Neural cell (in vitro differentiated cells): ENCODE measurements at regions not wholly inside any gene's neighbourhood (a gene's known extent, or its start where the extent isn't known, plus 50 kb on each side); places are given as distances from the start of the nearest gene placed in this dataset.

Source experiments
- H2AFZ ChIP-seq: fragments of 200-600, 300-800 bp; sonication (generic), shearing (Covaris generic); 2 replicates; pipeline ENCODE4 v1.6.0; 2014; ENCODE audit warnings: low read depth, mild to moderate bottlenecking, antibody characterized with exemption, low read length, moderate library complexity
- H3F3A ChIP-seq: fragments of 200-600 bp; shearing (Covaris generic); 2 replicates; pipeline ENCODE4 v1.6.1; 2016; ENCODE audit warnings: mild to moderate bottlenecking, moderate library complexity, mixed read lengths, antibody characterized with exemption, low read length; ENCODE audit not compliant: insufficient read depth, poor library complexity, severe bottlenecking
- H3K27ac ChIP-seq: fragments of 200-600, 300-800 bp; sonication (generic), shearing (Covaris generic); 2 replicates; pipeline ENCODE4 v1.5.1; 2014; ENCODE audit warnings: mild to moderate bottlenecking, low read length, moderate library complexity
- H3K27me3 ChIP-seq: fragments of 300-800, 200-600 bp; sonication (generic), shearing (Covaris generic); 2 replicates; pipeline ENCODE4 v1.6.0; 2014; ENCODE audit warnings: mild to moderate bottlenecking, low read depth, low read length, moderate library complexity; ENCODE audit not compliant: insufficient read depth
- H3K36me3 ChIP-seq: fragments of 300-800, 200-600 bp; sonication (generic), shearing (Covaris generic); 2 replicates; pipeline ENCODE4 v1.5.1; 2014; ENCODE audit warnings: mild to moderate bottlenecking, antibody characterized with exemption, low read length, moderate library complexity; ENCODE audit not compliant: insufficient read depth
- H3K4me2 ChIP-seq: fragments of 300-800, 200-600 bp; sonication (generic), shearing (Covaris generic); 2 replicates; pipeline ENCODE4 v1.6.0; 2014; ENCODE audit warnings: mild to moderate bottlenecking, low read length
- H3K4me3 ChIP-seq: fragments of 300-800, 200-600 bp; sonication (generic), shearing (Covaris generic); 2 replicates; pipeline ENCODE4 v1.5.1; 2014; ENCODE audit warnings: mild to moderate bottlenecking, low read length, moderate library complexity
- H3K79me2 ChIP-seq: fragments of 200-600 bp; shearing (Covaris generic); replicated peaks from 2 replicates; pipeline ENCODE4 v1.6.0; 2014; ENCODE audit warnings: mild to moderate bottlenecking, low read length, moderate library complexity; ENCODE audit not compliant: insufficient read depth
- H3K9ac ChIP-seq: fragments of 300-800, 200-600 bp; sonication (generic), shearing (Covaris generic); 2 replicates; pipeline ENCODE4 v1.6.1; 2016; ENCODE audit warnings: mild to moderate bottlenecking, low read length, mixed read lengths
- H3K9me2 ChIP-seq: fragments of 200-600 bp; shearing (Covaris generic); 2 replicates; pipeline ENCODE4 v1.6.1; 2016; ENCODE audit warnings: mild to moderate bottlenecking, low read length, mixed read lengths; ENCODE audit not compliant: insufficient read depth
- H3K9me3 ChIP-seq: fragments of 200-600, 300-800 bp; sonication (generic), shearing (Covaris generic); 2 replicates; pipeline ENCODE4 v1.6.1; 2016; ENCODE audit warnings: mild to moderate bottlenecking, mixed run types, low read length, moderate library complexity, mixed read lengths
- H4K20me1 ChIP-seq: fragments of 200-600 bp; shearing (Covaris generic); 2 replicates; pipeline ENCODE4 v1.6.1; 2016; ENCODE audit warnings: mild to moderate bottlenecking, mixed run types; ENCODE audit not compliant: insufficient read depth
- EP300 ChIP-seq: fragments of 450-650 bp; conservative IDR thresholded peaks from 2 replicates; pipeline ENCODE4 v1.6.1; 2014; ENCODE audit warnings: antibody characterized with exemption, mild to moderate bottlenecking, moderate library complexity; ENCODE audit not compliant: poor library complexity, severe bottlenecking
- EZH2 ChIP-seq: fragments of 200-600, 300-800 bp; shearing (Covaris generic), sonication (generic); IDR thresholded peaks from 2 replicates; pipeline ENCODE4 v1.6.1; 2014; ENCODE audit warnings: antibody characterized with exemption, low read length, borderline replicate concordance, mild to moderate bottlenecking; ENCODE audit not compliant: insufficient read depth, poor library complexity, severe bottlenecking
- MXI1 ChIP-seq: fragments of 450-650 bp; conservative IDR thresholded peaks from 2 replicates; pipeline ENCODE4 v1.6.1; 2014; ENCODE audit warnings: antibody characterized with exemption, mild to moderate bottlenecking; ENCODE audit not compliant: poor library complexity, severe bottlenecking
- POLR2AphosphoS5 ChIP-seq: IDR thresholded peaks from 2 replicates; pipeline ENCODE4 v1.6.1; 2012
- RAD21 ChIP-seq: fragments of 450-650 bp; conservative IDR thresholded peaks from 2 replicates; pipeline ENCODE4 v1.6.1; 2014; ENCODE audit warnings: antibody characterized with exemption, mild to moderate bottlenecking, moderate library complexity
- SMC3 ChIP-seq: fragments of 450-650 bp; conservative IDR thresholded peaks from 2 replicates; pipeline ENCODE4 v1.6.1; 2014; ENCODE audit warnings: antibody characterized with exemption, mild to moderate bottlenecking, moderate library complexity; ENCODE audit not compliant: poor library complexity
- TAF1 ChIP-seq: IDR thresholded peaks from 2 replicates; pipeline ENCODE4 v1.6.1; 2012; ENCODE audit warnings: low read depth
- TF ChIP-seq, protein P1 (sequence below): IDR thresholded peaks from 2 replicates; pipeline ENCODE4 v1.6.1; 2012; ENCODE audit warnings: borderline replicate concordance
- TF ChIP-seq, protein P2 (sequence below): fragments of 450-650 bp; IDR thresholded peaks from 2 replicates; pipeline ENCODE4 v1.5.1; 2014; ENCODE audit warnings: antibody characterized with exemption, mild to moderate bottlenecking, moderate library complexity; ENCODE audit not compliant: poor library complexity, severe bottlenecking

DNA sequence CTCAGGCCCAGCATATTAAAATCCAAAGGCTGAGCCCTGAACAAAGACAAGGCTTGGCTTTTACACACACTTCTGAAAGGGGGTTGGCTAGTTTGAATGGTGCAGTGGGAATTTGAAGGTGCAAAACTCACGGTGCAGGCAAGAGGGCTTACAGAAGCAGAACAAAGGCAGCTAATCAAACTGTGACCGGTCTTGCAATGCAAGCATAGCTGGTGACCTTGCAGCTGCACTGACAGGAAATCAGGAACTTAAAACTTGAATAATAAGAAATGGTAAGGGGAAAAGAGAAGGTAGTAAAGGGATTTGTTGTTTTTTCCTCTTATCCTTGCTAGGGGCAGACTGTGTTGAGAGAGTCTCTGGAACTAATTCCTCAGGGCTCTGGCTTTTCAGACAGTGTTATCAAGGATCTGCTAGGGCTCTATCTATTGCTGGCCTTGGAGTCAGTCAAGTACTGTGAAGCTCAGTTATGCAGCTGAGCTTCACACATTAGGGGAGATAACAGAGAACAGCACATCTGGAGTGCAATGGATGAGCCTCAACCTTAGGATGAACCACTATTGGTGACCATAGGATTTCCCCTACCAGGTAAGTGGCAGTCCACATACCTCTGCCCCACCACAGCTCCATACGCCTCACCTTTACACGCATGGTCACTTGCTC lies 97.6 kb downstream of the PPIAL4G start (continued):
- TF ChIP-seq EZH2: no peak

DNA sequence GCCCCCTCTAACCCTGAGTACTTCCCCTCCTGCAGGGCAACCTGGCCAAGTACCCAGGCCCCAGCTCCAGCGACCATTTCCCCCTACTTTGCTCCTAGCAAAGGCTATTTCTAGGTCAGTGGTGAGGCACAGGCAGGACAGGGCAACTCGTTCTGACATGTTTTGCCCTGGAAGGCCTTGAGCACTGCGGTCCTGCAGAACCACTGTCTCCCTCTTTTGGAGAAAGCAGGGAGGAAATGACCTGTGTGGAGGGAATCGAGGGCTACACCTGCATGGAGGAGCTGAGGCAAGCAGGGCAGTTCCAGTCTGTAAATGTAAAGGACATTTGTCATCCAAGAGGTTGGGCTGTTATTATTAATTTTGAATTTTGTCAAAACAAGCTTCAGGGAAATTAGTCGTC lies 99.1 kb downstream of the PPIAL4G start:
- no peak for TF ChIP-seq EP300
- no peak for TF ChIP-seq TAF1
- TF ChIP-seq, protein P1, sequence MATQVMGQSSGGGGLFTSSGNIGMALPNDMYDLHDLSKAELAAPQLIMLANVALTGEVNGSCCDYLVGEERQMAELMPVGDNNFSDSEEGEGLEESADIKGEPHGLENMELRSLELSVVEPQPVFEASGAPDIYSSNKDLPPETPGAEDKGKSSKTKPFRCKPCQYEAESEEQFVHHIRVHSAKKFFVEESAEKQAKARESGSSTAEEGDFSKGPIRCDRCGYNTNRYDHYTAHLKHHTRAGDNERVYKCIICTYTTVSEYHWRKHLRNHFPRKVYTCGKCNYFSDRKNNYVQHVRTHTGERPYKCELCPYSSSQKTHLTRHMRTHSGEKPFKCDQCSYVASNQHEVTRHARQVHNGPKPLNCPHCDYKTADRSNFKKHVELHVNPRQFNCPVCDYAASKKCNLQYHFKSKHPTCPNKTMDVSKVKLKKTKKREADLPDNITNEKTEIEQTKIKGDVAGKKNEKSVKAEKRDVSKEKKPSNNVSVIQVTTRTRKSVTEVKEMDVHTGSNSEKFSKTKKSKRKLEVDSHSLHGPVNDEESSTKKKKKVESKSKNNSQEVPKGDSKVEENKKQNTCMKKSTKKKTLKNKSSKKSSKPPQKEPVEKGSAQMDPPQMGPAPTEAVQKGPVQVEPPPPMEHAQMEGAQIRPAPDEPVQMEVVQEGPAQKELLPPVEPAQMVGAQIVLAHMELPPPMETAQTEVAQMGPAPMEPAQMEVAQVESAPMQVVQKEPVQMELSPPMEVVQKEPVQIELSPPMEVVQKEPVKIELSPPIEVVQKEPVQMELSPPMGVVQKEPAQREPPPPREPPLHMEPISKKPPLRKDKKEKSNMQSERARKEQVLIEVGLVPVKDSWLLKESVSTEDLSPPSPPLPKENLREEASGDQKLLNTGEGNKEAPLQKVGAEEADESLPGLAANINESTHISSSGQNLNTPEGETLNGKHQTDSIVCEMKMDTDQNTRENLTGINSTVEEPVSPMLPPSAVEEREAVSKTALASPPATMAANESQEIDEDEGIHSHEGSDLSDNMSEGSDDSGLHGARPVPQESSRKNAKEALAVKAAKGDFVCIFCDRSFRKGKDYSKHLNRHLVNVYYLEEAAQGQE: no peak
- no peak for TF ChIP-seq SMC3
- no peak for TF ChIP-seq MXI1
- no peak for TF ChIP-seq POLR2AphosphoS5
- Histone ChIP-seq H3K27me3 (no peaks in the 10 kb centered on the region), H3K4me3 (no peak overlapping the region), H4K20me1 (no peaks in the 10 kb centered on the region), H3K9me3 (no peaks in the 10 kb centered on the region), H3K9me2 (no peaks in the 10 kb centered on the region), H3K79me2 (no peaks in the 10 kb centered on the region), H3K36me3 (no peaks in the 10 kb centered on the region), H3K4me2 (no peak overlapping the region), H3F3A (no peaks in the 10 kb centered on the region), H3K9ac (no peak overlapping the region), H2AFZ (no peak overlapping the region), H3K27ac (no peak overlapping the region)

DNA sequence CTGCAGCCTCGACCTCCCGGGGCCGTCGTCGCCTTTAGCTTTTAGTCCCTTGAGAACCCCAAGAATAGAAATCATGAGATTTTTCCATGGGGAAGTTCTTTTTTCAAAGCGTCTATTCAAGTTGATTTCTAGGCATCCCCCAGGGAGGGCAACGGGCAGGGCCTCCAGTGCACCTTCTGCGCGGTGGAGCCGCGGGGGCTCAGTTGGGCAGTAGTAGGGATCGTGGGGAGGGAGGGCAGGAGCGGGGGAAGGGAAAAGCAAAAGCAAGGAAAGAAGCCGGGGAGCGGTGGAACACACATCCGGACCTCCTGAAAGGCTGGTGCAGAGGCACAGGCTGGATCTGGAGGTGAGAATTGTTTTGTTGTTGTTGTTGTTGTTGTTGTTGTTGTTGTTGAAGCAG lies 103.4 kb downstream of the PPIAL4G start:
- TF ChIP-seq TAF1 (no peak), MXI1 (no peak), EZH2 (no peak), SMC3 (no peak), POLR2AphosphoS5 (no peak), RAD21 (no peak), EP300 (no peak)
- TF ChIP-seq, protein P1: no peak
- TF ChIP-seq, protein P2, sequence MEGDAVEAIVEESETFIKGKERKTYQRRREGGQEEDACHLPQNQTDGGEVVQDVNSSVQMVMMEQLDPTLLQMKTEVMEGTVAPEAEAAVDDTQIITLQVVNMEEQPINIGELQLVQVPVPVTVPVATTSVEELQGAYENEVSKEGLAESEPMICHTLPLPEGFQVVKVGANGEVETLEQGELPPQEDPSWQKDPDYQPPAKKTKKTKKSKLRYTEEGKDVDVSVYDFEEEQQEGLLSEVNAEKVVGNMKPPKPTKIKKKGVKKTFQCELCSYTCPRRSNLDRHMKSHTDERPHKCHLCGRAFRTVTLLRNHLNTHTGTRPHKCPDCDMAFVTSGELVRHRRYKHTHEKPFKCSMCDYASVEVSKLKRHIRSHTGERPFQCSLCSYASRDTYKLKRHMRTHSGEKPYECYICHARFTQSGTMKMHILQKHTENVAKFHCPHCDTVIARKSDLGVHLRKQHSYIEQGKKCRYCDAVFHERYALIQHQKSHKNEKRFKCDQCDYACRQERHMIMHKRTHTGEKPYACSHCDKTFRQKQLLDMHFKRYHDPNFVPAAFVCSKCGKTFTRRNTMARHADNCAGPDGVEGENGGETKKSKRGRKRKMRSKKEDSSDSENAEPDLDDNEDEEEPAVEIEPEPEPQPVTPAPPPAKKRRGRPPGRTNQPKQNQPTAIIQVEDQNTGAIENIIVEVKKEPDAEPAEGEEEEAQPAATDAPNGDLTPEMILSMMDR: no peak

More for the DNA sequence above, 103.4 kb downstream of the PPIAL4G start:
- Histone ChIP-seq H3K79me2 (no peaks in the 10 kb centered on the region), H3F3A (no peaks in the 10 kb centered on the region), H3K9ac (no peak overlapping the region), H3K4me3 (no peak overlapping the region), H3K9me2 (no peaks in the 10 kb centered on the region), H3K36me3 (no peaks in the 10 kb centered on the region), H3K9me3 (no peaks in the 10 kb centered on the region), H4K20me1 (no peaks in the 10 kb centered on the region), H3K4me2 (no peak overlapping the region), H3K27ac (no peak overlapping the region), H3K27me3 (no peaks in the 10 kb centered on the region), H2AFZ (no peak overlapping the region)
